Endodermal cell (in vitro differentiated cells): ENCODE measurements at regions not wholly inside any gene's neighbourhood (a gene's known extent, or its start where the extent isn't known, plus 50 kb on each side); places are given as distances from the start of the nearest gene placed in this dataset.

ENCODE experiments used
- DNase-seq: peaks from one replicate; pipeline ENCODE4 v3.0.0-alpha.2; 2017
- H3K27ac ChIP-seq: 2 replicates; pipeline ENCODE4 v1.5.1; 2013; ENCODE audit warnings: mild to moderate bottlenecking, low read depth, low read length, moderate library complexity
- H3K27me3 ChIP-seq: 2 replicates; pipeline ENCODE4 v1.6.1; 2013; ENCODE audit warnings: mild to moderate bottlenecking, low read length, moderate library complexity; ENCODE audit not compliant: insufficient read depth, control insufficient read depth, poor library complexity, severe bottlenecking
- H3K36me3 ChIP-seq: 2 replicates; pipeline ENCODE4 v1.7.0; 2013; ENCODE audit warnings: mild to moderate bottlenecking, low read length, moderate library complexity; ENCODE audit not compliant: control insufficient read depth, insufficient read depth
- H3K4me1 ChIP-seq: one replicate; pipeline ENCODE4 v1.7.0; 2013; ENCODE audit warnings: low read length; ENCODE audit not compliant: control insufficient read depth, insufficient read depth
- H3K4me3 ChIP-seq: 2 replicates; pipeline ENCODE4 v1.5.1; 2013; ENCODE audit warnings: mild to moderate bottlenecking, low read length, moderate library complexity
- H3K9ac ChIP-seq: 2 replicates; pipeline ENCODE4 v1.6.1; 2013; ENCODE audit warnings: mild to moderate bottlenecking, low read length, moderate library complexity; ENCODE audit not compliant: poor library complexity, severe bottlenecking; ENCODE audit errors: extremely low read depth
- H3K9me3 ChIP-seq: 2 replicates; pipeline ENCODE4 v1.6.1; 2013; ENCODE audit warnings: mild to moderate bottlenecking, low read length, moderate library complexity; ENCODE audit not compliant: control insufficient read depth
- H3K27ac Mint-ChIP-seq: 2 replicates; pipeline ENCODE4 v1.8.0; 2020; ENCODE audit warnings: mixed read lengths
- H3K27me3 Mint-ChIP-seq: 2 replicates; pipeline ENCODE4 v1.8.0; 2021; ENCODE audit warnings: mild to moderate bottlenecking, mixed read lengths; ENCODE audit not compliant: insufficient read depth
- H3K36me3 Mint-ChIP-seq: 2 replicates; pipeline ENCODE4 v1.8.0; 2020; ENCODE audit warnings: low read depth, mixed read lengths
- H3K4me1 Mint-ChIP-seq: 2 replicates; pipeline ENCODE4 v1.8.0; 2020; ENCODE audit warnings: mixed read lengths
- H3K4me3 Mint-ChIP-seq: 2 replicates; pipeline ENCODE4 v1.8.0; 2020; ENCODE audit warnings: mild to moderate bottlenecking, moderate library complexity, mixed read lengths
- H3K9me3 Mint-ChIP-seq: 2 replicates; pipeline ENCODE4 v1.8.0; 2020; ENCODE audit warnings: mild to moderate bottlenecking, mixed read lengths
- CTCF ChIP-seq: fragments of 200-600 bp; sonication (generic); conservative IDR thresholded peaks from 2 replicates; pipeline ENCODE4 v1.5.0; 2021; ENCODE audit warnings: antibody characterized with exemption, mild to moderate bottlenecking
- WGBS, 2 experiments: methylation state at CpG; one replicate each; pipeline versions ENCODE4 v1.1.5 to v1.1.7; 2013; ENCODE audit warnings: missing lambda C conversion rate in 2 of 2, mixed read lengths in 1 of 2; ENCODE audit not compliant: insufficient coverage in 1 of 2, insufficient read length in 1 of 2; 5-methylcytosine and 5-hydroxymethylcytosine counted together

DNA sequence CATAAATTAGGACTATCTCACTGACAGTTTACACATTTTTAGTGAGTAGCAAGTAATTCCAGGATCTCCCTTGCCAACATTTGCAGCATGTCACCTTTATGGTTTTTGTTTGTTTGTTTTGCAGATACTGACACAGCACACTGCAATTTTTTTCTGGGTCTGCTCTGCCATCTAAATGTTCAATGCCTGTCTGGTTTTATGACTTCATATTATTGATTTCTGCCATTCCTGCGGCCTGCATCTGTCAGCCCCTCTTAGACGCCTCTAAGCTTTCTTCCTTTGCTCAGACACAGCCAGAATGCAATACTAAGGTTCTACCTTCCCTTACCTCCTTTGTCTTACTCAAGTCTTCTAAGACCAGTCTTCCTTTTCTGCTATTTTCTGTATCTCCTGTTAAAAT, 321.2 kb upstream of the AZI2 start:
- Histone ChIP-seq H3K9ac (no peak overlapping the region), H3K4me3 (no peak overlapping the region), H3K4me1 (no peaks in the 10 kb centered on the region), H3K27ac (no peak overlapping the region), H3K36me3 (no peaks in the 10 kb centered on the region), H3K9me3 (no peaks in the 10 kb centered on the region), H3K27me3 (no peaks in the 10 kb centered on the region)
- WGBS, 2 experiments: 86 to 100% methylated on average over 2 of the region's 2 CpGs
- Mint-ChIP-seq H3K36me3 (no peaks in the 10 kb centered on the region), H3K27ac (no peak overlapping the region), H3K27me3 (no peaks in the 10 kb centered on the region), H3K9me3 (no peaks in the 10 kb centered on the region), H3K4me3 (no peak overlapping the region), H3K4me1 (peaks cover 2% of the 10 kb centered on the region)
- DNase-seq: no peak
- no peak for TF ChIP-seq CTCF

DNA sequence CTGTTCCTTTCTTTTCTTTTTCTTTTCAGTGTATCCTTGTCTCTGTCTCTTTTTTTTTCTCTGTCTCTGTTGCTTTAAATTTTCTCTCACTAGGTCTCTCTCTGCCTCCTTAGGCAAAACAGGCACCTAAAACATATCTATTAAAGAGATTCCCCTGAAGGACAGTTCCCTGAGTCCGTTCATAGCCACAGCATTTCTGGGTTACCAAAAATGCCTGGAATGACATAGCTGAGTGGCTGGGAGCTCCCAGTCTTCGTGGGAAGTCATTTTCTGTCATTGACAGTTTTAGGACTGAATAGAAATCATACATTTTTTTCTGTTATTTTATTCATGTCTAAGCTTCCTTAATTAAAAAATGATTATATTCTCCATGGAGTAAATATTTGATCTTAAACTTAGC, 323.8 kb upstream of the AZI2 start:
- Histone ChIP-seq H3K36me3 (no peaks in the 10 kb centered on the region), H3K9ac (no peak overlapping the region), H3K4me3 (no peak overlapping the region), H3K9me3 (no peaks in the 10 kb centered on the region), H3K27me3 (no peaks in the 10 kb centered on the region), H3K27ac (no peak overlapping the region), H3K4me1 (no peaks in the 10 kb centered on the region)
- TF ChIP-seq CTCF: no peak
- DNase-seq: no peak
- WGBS, 2 experiments: 67 to 79% methylated on average over 1 to 2 of the region's 2 CpGs
- H3K4me1 Mint-ChIP-seq: peaks cover 2% of the 10 kb centered on the region
- no peaks in the 10 kb centered on the region for H3K27me3 Mint-ChIP-seq
- no peak overlapping the region for H3K4me3 Mint-ChIP-seq
- H3K36me3 Mint-ChIP-seq: no peaks in the 10 kb centered on the region
- H3K27ac Mint-ChIP-seq: no peak overlapping the region
- H3K9me3 Mint-ChIP-seq: no peaks in the 10 kb centered on the region

- H3K4me3 ChIP-seq: no peak overlapping the region
- no peaks in the 10 kb centered on the region for H3K4me1 ChIP-seq
- H3K9me3 ChIP-seq: no peaks in the 10 kb centered on the region
- Mint-ChIP-seq H3K27me3 (no peaks in the 10 kb centered on the region), H3K4me1 (no peaks in the 10 kb centered on the region), H3K9me3 (no peaks in the 10 kb centered on the region), H3K36me3 (no peaks in the 10 kb centered on the region), H3K4me3 (no peak overlapping the region), H3K27ac (no peak overlapping the region)
- H3K9ac ChIP-seq: no peak overlapping the region
- H3K36me3 ChIP-seq: no peaks in the 10 kb centered on the region
- no peaks in the 10 kb centered on the region for H3K27me3 ChIP-seq
- no peak for DNase-seq
- WGBS, 2 experiments: 95 to 100% methylated on average over 2 to 3 of the region's 3 CpGs
- H3K27ac ChIP-seq: no peak overlapping the region
- no peak for TF ChIP-seq CTCF
Measured at GRCh38 chr3:28673446-28673845, 324.8 kb upstream of the AZI2 start.
